ENCODE measurements at regions not wholly inside any gene's neighbourhood (a gene's known extent, or its start where the extent isn't known, plus 50 kb on each side); places are given as distances from the start of the nearest gene placed in this dataset.
"Not testable (repeated sequence)": the region's sequence is repeated elsewhere in the genome, so short reads cannot be mapped to it uniquely, and the experiment has no call there.

DNA sequence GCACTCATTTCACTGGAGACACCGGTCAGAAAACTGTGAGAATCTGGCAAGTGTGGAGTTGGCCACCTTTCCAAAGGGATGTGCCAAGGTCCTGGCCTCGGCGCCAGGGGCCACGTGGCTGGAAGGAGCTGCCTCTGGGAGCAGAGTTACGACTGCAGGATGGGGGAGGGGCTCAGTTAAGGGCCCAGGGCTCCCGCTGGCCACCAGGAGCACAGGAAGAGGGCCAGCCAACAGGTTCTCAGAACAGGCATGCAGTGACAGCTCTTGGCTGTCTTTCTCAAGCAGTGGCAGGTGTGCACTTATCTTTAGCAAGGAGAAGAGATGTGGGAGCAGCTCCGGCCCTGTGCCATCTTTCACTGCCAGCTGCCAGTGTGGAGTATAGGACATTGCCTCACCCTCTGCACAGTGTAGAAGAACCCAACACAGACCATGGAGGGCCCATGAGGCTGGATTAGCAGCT is 115.9 kb upstream of the RBPJ start:
- H3K4me1 Mint-ChIP-seq = peaks cover 0 to 5% (median 2%) of the 10 kb centered on the region in 3 donors
- no peaks in the 10 kb centered on the region for H3K36me3 Mint-ChIP-seq
- peaks cover 0 to 1% (median 0%) of the 10 kb centered on the region in 3 donors for H3K9me3 Mint-ChIP-seq
- H3K27ac Mint-ChIP-seq = no peak overlapping the region
- peaks cover 16% of the 10 kb centered on the region for H3K27me3 Mint-ChIP-seq
- H3K4me3 Mint-ChIP-seq = no peak overlapping the region

DNA sequence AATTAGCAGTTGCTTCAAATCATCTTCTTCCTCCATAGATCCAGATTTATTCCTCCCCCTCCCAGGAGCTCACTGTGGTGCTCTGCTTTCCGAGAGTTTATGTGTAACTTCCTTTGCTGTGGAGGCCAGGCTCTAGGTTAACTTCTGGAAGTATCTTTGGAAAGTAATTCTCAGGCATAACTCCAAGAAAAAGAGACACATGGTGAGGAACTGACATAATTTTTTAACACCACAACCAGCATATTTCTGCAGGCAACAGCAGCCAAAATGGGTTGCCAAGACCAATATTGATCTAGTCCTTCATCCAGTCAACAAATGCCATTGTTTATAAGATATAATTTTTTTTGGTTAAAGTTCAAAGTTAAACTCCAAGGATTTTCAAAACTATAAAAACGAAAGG is 114.5 kb upstream of the RBPJ start:
- Mint-ChIP-seq H3K4me3 (no peak overlapping the region), H3K4me1 (peaks cover 0 to 5% (median 2%) of the 10 kb centered on the region in 3 donors)

DNA sequence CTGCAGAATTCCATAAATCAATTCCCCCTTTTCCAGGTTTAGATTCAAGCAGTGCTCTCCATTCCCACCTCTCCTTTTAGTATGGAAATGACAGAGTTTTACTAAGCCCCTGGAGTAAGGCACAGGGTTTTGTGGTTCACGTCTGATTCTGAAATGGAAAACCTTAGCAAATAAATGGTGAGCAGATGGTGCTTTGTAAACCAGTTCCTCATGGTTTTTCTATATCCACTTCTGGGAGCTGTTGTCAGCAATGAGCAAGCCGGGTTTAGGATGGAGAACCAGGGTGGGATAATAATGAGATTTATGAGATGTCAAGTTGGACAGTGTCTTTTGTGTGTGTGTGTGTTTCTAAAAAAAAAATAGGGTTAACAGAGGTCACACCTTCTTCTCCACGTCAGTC is 113.8 kb upstream of the RBPJ start:
- H3K27ac Mint-ChIP-seq = no peak overlapping the region
- H3K4me3 Mint-ChIP-seq = no peak overlapping the region
- H3K36me3 Mint-ChIP-seq = no peaks in the 10 kb centered on the region
- peaks cover 0 to 1% (median 0%) of the 10 kb centered on the region in 3 donors for H3K9me3 Mint-ChIP-seq
- H3K27me3 Mint-ChIP-seq = peaks cover 14% of the 10 kb centered on the region
- H3K4me1 Mint-ChIP-seq = peaks cover 0 to 5% (median 2%) of the 10 kb centered on the region in 3 donors

More for the DNA sequence above, 114.5 kb upstream of the RBPJ start:
- no peaks in the 10 kb centered on the region for H3K36me3 Mint-ChIP-seq
- H3K27ac Mint-ChIP-seq = no peak overlapping the region
- peaks cover 17% of the 10 kb centered on the region for H3K27me3 Mint-ChIP-seq
- peaks cover 0 to 1% (median 0%) of the 10 kb centered on the region in 3 donors for H3K9me3 Mint-ChIP-seq

DNA sequence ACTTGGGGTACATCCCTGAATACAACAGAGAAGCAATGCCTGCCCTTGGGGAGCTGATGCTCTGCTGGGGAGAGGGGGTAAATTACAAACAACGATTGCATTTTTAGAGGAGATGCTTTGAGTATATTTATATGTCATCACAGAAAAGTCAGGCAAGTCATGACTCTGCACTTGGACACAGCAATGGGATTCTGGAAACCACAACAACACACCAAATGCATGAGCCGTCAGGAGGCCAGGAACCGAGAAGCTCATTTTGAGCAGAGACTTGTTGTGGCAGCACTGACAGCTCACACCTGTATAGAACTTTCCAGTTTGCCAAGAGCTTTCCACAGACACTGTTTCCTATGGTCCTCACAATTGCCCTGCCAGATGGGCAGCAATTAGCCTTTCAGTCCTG is 113.2 kb upstream of the RBPJ start:
- Mint-ChIP-seq H3K4me1 (peaks cover 0 to 3% (median 2%) of the 10 kb centered on the region in 3 donors), H3K9me3 (peaks cover 0 to 1% (median 0%) of the 10 kb centered on the region in 3 donors), H3K27ac (no peak overlapping the region), H3K27me3 (peaks cover 14% of the 10 kb centered on the region), H3K36me3 (no peaks in the 10 kb centered on the region), H3K4me3 (no peak overlapping the region)

DNA sequence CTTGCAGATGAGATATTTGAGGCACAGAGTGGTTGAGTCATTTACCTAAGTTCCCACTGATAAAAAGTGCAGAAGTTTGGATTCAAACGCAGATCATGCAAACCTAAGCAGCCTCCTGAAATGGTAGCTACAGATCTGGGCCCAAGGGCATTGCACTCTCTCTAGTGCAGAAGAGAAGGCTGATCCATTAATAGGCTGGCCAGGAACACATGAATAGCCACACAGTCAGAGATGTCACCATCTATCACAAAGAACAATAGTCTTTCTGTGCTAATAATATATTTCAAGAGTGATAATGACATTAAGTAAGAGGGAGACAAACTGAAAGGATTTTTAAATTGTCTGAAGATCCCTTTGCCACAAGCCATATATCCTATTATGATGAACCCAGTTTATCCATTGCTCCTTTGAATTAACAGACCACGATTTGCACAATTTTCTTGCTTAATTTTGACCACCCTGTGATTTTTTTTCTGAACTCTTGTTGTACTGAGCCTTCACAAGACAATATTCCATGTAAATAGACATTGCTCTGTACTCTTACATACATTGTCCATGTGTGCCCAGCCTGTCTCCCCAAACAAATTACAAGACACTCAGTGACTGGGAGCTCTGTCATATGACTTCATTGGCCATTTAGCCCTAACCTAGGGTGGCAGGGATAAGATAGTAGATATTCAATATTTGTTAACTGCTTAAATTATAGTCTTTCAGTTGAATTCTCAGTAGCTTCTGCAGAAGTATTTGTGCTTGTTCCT is 112.4 kb upstream of the RBPJ start:
- H3K9me3 Mint-ChIP-seq = peaks cover 0 to 1% (median 0%) of the 10 kb centered on the region in 3 donors
- no peaks in the 10 kb centered on the region for H3K36me3 Mint-ChIP-seq
- no peak overlapping the region for H3K4me3 Mint-ChIP-seq
- H3K27me3 Mint-ChIP-seq = peaks cover 18% of the 10 kb centered on the region
- H3K4me1 Mint-ChIP-seq = peaks cover 0 to 3% (median 2%) of the 10 kb centered on the region in 3 donors
- no peak overlapping the region for H3K27ac Mint-ChIP-seq

DNA sequence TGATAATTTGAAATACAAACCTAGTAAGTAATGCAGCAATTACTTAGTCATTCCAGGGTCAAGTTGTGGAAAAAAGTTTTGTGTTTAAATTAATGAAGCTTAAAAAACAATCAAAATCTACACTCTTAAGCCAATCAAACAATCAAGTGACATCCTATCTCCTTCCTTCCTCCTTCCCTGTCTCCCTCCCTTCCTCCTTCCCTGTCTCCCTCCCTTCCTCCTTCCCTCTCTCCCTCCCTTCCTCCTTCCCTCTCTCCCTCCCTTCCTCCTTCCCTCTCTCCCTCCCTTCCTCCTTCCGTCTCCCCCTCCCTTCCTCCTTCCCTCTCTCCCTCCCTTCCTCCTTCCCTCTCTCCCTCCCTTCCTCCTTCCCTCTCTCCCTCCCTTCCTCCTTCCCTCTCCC is 111.4 kb upstream of the RBPJ start:
- not testable (repeated sequence) for H3K4me3 Mint-ChIP-seq, H3K9me3 Mint-ChIP-seq, H3K27ac Mint-ChIP-seq, H3K36me3 Mint-ChIP-seq, H3K4me1 Mint-ChIP-seq
- H3K27me3 Mint-ChIP-seq = peaks cover 21% of the 10 kb centered on the region

DNA sequence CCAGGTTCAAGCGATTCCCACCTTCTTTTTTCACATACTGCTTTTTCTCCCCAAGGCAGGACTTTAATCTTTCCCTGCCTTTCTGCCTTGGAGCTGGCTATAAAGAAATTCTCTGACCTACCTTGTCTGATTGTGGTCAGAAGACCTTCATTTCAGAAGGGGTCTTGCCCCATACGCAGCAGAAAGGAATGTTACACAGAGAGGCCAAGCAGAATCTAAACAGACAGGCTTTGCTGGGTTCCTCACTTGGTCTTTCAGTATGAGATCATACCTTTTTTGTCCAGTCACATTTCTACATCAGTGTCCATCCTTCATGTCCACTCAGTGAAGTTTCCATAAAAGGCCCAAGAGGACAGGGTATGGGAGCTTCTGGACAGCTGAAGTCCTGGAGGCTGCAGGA is 108.3 kb upstream of the RBPJ start:
- Mint-ChIP-seq H3K4me1 (peaks cover 0 to 2% (median 1%) of the 10 kb centered on the region in 3 donors), H3K9me3 (peaks cover 0 to 1% (median 0%) of the 10 kb centered on the region in 3 donors), H3K4me3 (no peak overlapping the region), H3K36me3 (no peaks in the 10 kb centered on the region), H3K27me3 (peaks cover 18% of the 10 kb centered on the region), H3K27ac (no peak overlapping the region)

DNA sequence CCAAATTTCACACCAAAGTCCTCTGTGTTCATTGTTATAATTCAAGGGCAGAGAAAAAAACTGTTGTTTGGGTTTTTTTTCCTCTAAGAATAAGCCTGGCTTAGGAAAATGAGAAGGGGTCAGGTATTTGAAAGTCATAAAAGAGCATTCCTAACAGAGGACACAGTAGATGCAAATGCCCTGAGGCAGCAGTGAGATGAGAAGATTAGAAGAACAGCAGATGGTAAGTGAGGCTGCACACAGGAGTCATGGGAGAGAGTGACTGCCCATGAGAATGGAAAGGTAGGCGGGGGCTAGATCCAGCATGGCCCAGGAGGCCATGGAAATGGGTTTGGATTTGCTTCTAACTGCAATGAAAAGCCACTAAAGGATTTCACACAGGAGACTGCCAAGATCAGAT is 107.5 kb upstream of the RBPJ start:
- Mint-ChIP-seq H3K36me3 (no peaks in the 10 kb centered on the region), H3K4me1 (peaks cover 5 to 8% (median 7%) of the 10 kb centered on the region in 3 donors), H3K27me3 (peaks cover 15% of the 10 kb centered on the region), H3K9me3 (peaks cover 0 to 1% (median 0%) of the 10 kb centered on the region in 3 donors), H3K27ac (no peak overlapping the region), H3K4me3 (no peak overlapping the region)

DNA sequence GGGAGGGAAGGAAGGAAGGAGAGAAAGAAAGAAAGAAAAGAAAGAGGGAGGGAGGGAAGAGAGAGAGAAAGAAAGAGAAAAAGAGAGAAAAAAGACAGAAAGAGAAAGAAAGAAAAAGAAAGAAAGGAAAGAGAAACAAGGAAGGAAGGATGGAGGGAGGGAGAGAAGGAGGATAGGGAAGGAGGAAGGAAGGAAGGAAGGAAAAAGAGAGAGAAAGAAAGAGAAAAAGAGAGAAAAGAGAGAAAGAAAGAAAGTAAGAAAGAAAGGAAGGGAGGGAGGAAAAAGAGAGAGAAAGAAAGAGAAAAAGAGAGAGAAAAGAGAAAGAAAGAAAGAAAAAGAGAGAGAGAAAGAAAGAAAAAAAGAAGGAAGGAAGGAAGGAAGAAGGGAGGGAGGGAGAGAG is 105.8 kb upstream of the RBPJ start:
- Mint-ChIP-seq H3K27me3 (peaks cover 12% of the 10 kb centered on the region), H3K4me3 (no peak overlapping the region), H3K27ac (no peak overlapping the region), H3K9me3 (no peaks in the 10 kb centered on the region), H3K4me1 (peaks cover 9 to 15% (median 10%) of the 10 kb centered on the region in 3 donors), H3K36me3 (no peaks in the 10 kb centered on the region)

DNA sequence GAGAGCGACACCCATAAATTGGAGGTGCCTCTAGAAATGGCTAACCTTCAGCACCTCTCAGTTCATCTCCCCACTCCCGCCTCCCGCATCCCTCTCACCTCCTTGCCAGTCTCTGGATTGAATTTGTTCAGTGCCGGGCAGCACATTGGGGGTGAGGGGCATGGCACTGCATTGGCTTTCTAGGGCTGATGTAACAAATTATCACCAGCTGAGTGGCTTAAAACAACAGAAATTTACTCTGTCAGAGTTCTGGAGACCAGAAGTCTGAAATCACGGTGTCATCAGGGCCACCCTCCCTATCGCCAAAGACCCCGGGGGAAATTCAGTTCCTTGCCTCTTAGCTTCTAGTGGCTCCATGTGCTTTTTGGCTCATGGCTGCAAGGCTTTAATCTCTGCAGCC is 105.1 kb upstream of the RBPJ start:
- Mint-ChIP-seq H3K36me3 (no peaks in the 10 kb centered on the region), H3K4me3 (no peak overlapping the region), H3K4me1 (peaks cover 9 to 15% (median 10%) of the 10 kb centered on the region in 3 donors), H3K9me3 (no peaks in the 10 kb centered on the region), H3K27ac (no peak overlapping the region), H3K27me3 (peaks cover 8% of the 10 kb centered on the region)

DNA sequence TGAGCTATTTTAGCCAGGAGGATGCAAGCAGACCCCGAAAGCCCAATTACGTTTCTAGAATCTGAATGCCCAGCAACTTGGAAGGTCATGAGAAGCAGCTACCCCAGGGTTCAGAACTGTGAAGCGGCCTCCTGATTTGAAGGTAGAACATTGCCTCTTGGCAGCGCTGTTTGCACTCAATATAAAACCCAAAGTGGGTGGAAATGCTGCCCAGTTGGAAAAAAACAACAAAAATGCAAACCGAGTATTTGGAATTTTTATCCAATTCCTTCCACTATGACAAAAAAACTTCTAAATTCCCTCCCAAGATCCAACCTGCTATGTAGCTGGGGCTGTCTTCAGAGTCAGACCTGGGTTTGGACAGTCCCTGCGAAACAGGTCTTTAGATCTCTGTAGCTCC is 103.3 kb upstream of the RBPJ start:
- Mint-ChIP-seq H3K9me3 (peaks cover 0 to 2% (median 0%) of the 10 kb centered on the region in 3 donors), H3K4me3 (no peak overlapping the region), H3K36me3 (no peaks in the 10 kb centered on the region), H3K4me1 (peaks cover 9 to 15% (median 10%) of the 10 kb centered on the region in 3 donors), H3K27ac (peak overlapping the region in 1 of 3 donors; percentile 61), H3K27me3 (peaks cover 8% of the 10 kb centered on the region)

DNA sequence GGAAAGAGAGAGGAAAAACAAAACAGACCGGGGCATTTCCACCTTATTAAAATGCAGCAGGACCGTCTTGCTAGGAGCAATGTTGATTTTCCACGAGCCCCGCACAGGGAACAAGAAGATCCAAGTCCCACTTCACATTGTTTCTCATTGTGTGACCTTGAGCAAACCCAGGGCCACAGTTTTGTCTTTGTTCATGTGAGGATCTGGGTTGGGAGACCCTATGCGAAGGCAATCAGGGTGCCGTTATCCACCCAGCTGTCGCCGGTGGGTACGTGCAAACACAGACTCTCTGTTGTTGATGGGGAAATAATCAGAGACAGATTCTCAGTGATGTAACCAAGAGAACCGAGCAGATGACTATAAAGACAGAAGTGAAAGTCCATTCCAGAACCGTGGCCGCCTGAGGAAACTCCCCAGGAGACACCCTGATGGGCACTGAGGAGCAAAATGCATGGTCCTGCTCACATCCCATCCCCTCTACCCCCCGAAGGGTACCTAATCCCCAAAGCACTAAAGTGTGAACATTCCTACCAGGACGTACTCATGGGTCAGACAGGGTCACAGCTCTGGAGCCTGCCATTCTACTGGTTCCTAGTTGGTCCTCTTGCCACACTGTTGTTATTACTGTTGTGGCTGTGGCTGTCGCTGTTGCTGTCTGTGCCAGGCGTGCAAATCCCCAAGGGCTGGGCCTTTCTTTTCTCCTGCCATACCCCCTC is 102.7 kb upstream of the RBPJ start:
- Mint-ChIP-seq H3K4me3 (peak overlapping the region in 3 of 4 donors; percentile 56 to 88 (median 74)), H3K27ac (peak overlapping the region in 2 of 3 donors; percentile 78 to 88)

DNA sequence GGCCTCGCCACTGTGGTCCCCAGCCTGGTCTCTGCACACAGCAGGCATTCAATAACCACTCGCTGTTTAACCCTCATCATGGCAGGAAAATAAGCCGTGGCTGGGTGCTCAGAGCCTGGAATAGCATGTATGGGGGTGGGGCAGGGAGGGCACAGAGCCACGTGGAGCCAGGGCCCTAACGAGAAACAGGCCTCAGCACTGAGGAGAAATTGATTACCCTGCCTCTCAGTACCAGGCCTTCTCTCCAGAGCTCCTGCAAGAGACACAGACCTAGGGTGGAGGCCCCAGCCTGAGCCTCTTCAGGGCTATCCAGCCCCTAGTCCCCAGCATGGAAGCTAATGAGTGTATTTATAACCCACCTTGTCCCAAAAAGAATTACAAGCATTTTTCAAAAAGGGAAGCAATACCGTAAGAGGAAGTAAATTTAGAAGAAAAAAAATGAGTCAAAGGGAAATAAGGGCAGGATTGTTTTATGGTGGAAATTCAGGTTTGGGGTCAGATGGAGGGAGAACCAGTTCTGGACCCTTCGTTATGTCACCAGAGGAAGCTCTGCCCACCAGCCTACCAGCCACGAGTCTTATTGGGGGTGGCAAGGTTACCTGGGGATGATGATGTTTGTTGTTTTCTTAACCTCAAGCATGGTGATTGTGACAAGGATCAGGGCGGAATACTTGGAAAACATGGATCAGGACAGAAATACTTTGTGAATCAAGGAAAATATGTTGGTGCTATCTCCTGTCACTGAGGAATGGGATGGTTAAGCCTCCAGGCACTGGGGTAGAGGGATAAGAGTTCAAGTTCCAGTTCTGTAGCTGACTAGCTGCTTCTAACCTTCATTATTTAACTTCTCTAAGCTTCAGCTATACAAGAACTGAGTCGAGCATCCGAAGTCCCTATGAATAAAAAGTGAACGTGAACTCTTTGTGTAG is 101.9 kb upstream of the RBPJ start:
- peak overlapping the region in 1 of 4 donors; percentile 88 for H3K4me3 Mint-ChIP-seq
- H3K4me1 Mint-ChIP-seq = peaks cover 9 to 15% (median 10%) of the 10 kb centered on the region in 3 donors
- H3K27me3 Mint-ChIP-seq = no peaks in the 10 kb centered on the region
- no peaks in the 10 kb centered on the region for H3K36me3 Mint-ChIP-seq
- H3K9me3 Mint-ChIP-seq = peaks cover 0 to 2% (median 0%) of the 10 kb centered on the region in 3 donors
- H3K27ac Mint-ChIP-seq = no peak overlapping the region

More for the DNA sequence above, 102.7 kb upstream of the RBPJ start:
- Mint-ChIP-seq H3K36me3 (no peaks in the 10 kb centered on the region), H3K9me3 (peaks cover 0 to 2% (median 0%) of the 10 kb centered on the region in 3 donors), H3K4me1 (peaks cover 9 to 15% (median 10%) of the 10 kb centered on the region in 3 donors), H3K27me3 (peaks cover 6% of the 10 kb centered on the region)

DNA sequence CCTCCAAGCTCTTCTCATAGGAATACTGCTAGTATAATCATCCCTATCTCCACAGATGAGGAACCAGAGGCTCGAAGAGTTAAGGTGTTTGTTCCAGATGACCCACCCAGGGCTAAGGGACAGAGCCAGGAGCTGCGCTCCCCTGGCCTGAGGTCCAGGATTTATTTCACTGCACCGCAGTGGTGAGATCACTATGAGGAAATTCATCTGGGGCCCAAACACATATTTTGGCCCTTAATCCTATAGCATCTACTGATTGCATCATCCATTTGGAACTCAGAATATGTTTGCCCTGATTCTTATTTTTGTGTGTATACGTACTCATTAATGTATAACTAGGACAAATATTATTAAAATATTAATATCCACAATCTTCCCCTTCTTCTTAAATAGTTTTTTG is 100.1 kb upstream of the RBPJ start:
- H3K36me3 Mint-ChIP-seq = no peaks in the 10 kb centered on the region
- no peak overlapping the region for H3K27ac Mint-ChIP-seq
- H3K27me3 Mint-ChIP-seq = no peaks in the 10 kb centered on the region
- H3K9me3 Mint-ChIP-seq = peaks cover 0 to 2% (median 0%) of the 10 kb centered on the region in 3 donors
- H3K4me1 Mint-ChIP-seq = peaks cover 9 to 15% (median 10%) of the 10 kb centered on the region in 3 donors
- H3K4me3 Mint-ChIP-seq = no peak overlapping the region

All from IgD-negative memory B cell (primary cell).